ENCODE measurements at regions not wholly inside any gene's neighbourhood (a gene's known extent, or its start where the extent isn't known, plus 50 kb on each side); places are given as distances from the start of the nearest gene placed in this dataset.

DNA sequence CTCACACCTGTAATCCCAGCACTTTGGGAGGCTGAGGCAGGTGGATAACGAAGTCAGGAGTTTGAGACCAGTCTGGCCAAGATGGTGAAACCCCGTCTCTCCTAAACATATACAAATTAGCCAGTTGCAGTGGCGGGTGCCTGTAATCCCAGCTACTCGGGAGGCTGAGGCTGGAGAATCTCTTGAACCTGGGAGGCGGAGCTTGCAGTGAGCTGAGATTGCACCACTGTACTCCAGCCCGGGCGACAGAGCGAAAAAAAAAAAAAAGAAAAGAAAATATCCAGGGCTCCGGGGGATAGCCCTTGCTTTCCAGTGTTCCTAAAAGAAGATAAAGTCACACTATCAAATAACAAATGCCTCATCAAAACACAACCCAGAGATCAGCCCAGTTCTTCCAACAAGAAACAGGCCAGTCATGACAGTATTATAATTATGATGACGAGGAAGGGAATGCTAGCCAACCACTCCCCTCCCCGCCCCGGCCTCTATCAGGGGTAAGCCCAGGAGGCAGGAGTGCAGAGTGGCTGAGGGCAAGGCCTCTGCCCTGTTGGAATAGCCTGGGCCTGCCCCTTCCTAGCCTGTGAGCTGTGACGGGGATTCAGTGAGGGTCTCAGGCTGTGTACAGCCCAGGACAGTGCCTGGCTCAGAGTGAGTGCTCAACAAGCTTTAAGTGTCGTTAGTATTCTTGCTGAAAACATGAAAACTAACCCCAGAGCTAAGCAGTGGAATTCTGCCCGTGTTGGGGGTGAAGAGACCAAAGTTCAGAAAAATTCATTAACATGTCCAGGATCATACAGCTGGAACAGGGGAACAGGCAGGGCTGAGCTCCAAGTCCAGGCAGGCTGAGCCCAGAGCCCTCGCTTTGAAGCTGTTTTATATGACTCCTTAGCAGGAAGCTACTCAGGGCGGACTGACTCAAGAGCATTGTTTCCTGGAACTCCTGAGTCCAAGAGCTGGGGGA is 54.3 kb downstream of the FAM241B start:
- DNase-seq (ENCODE audit: low spot score) = no peak
- TF ChIP-seq, protein P1, sequence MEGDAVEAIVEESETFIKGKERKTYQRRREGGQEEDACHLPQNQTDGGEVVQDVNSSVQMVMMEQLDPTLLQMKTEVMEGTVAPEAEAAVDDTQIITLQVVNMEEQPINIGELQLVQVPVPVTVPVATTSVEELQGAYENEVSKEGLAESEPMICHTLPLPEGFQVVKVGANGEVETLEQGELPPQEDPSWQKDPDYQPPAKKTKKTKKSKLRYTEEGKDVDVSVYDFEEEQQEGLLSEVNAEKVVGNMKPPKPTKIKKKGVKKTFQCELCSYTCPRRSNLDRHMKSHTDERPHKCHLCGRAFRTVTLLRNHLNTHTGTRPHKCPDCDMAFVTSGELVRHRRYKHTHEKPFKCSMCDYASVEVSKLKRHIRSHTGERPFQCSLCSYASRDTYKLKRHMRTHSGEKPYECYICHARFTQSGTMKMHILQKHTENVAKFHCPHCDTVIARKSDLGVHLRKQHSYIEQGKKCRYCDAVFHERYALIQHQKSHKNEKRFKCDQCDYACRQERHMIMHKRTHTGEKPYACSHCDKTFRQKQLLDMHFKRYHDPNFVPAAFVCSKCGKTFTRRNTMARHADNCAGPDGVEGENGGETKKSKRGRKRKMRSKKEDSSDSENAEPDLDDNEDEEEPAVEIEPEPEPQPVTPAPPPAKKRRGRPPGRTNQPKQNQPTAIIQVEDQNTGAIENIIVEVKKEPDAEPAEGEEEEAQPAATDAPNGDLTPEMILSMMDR (IDR thresholded peaks at IDR 0.05; ENCODE audit: extremely low read depth, missing control alignments) = no peak

DNA sequence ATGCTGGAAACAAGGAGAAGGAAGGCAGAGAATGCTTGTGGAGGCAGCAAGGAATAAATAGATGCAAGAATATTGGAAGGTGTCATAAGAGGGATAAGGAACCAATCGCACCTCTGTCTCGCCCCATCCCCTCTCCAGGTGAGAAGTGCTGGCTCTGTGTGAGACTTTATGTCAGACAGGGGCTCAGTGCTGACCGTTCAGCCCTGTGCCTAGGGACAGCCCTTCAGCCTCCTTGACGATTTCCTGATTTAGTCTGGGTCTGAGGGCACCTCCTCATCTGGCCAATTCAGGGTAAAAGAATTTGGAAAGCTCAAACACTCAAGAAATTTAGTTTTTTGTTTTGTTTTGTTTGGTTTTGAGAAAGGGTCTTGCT is 54.9 kb downstream of the FAM241B start:
- TF ChIP-seq, protein P1 (IDR thresholded peaks at IDR 0.05; ENCODE audit: extremely low read depth, missing control alignments) = no peak
- DNase-seq (ENCODE audit: low spot score) = no peak

DNA sequence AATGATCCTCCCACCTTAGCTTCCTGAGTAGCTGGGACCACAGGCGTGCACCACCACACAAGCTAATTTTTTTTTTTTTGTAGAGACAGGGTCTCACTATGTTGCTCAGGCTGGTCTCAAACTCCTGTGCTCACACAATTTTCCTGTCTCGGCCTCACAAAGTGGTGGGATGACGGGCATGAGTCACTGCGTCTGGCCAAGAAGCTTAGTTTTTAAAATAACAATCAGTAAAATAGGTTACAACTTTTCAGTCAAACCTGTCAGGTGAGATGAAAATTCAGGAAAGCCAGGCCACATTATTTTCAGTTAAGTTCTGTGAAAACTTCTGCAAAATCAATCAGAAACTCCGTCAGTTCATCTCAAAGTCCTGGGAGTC is 55.4 kb downstream of the FAM241B start:
- TF ChIP-seq, protein P1 (IDR thresholded peaks at IDR 0.05; ENCODE audit: extremely low read depth, missing control alignments) = no peak
- no peak for DNase-seq (ENCODE audit: low spot score)

DNA sequence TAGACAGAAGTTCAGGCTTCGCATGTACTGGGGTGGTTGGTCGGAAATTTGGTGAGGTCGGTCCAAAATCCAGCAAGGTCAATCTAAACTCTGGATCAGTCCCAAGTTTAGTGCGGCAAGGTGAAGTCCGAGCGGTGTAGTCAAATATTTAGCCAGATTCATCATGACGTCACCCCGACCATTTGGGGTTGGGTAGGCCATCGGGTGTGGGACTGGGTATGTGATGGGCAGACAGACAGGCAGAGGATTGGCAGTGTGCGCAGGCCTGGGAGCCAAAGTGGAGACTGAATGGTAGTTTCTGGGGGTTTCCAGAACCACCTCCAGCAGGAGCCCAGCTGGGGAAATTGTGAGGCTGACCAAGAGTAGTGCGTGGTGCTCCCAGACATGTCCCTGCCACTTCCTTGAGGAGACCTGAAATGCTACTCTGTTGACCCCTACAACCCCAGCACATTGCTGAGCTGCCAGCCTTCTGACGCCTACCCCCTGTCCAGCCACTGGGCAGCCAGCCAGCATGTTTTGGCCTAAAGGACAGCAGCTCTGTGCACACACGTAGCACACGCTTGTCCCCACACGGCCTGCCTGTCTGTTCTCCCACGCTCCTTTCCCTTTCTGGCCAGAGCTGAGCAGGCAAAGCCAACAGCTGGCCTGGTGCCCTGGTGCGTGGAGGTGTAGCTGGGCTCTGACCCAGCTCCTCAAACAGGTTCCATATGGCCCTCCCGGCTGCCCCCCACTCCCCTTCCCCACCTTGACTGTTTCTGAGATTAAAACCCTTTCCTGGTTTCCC is 55.9 kb downstream of the FAM241B start:
- DNase-seq (ENCODE audit: low spot score) = no peak
- TF ChIP-seq, protein P1 (IDR thresholded peaks at IDR 0.05; ENCODE audit: extremely low read depth, missing control alignments) = no peak

DNA sequence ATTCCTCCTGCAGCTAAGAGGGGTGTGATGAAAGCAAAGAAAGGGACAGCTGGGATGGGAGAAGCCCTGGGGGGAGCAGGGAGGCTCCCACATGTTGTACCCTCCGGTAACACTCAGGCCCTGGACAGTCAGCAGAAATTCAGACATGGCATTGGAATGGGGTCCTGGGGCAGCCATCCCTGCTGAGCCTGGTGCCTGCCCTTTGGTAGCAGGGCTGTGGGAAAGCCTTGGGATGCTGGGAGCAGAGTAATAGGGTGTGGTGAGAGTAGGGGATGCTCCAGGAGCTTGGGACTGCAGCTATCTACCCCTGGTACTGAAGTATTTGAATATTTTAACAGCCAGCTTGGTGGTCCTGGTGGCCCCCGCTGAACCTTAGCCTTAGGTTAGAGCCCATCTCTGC is 56.8 kb downstream of the FAM241B start:
- DNase-seq (ENCODE audit: low spot score) = no peak
- TF ChIP-seq, protein P1 (IDR thresholded peaks at IDR 0.05; ENCODE audit: extremely low read depth, missing control alignments) = no peak

DNA sequence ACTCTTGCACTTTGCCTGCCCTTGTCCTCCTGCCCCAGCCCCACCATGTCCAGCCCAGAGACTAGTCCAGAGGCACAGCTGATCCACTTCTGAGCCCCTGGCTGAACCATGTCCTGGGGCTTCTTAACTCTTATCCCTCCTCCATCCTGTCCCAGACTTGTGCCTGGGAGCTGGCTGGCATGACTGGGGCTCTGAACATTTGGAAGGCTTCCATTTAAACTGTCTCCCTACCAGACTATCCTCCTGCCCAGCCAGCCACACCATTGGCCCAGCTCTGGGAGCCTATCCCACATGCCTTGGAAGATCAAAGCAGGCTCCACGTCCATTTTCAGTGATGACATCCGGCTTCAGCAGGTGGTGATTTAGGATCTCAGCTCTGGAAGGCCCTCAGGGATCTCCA is 57.4 kb downstream of the FAM241B start:
- TF ChIP-seq, protein P1 (IDR thresholded peaks at IDR 0.05; ENCODE audit: extremely low read depth, missing control alignments) = no peak
- DNase-seq (ENCODE audit: low spot score) = no peak

DNA sequence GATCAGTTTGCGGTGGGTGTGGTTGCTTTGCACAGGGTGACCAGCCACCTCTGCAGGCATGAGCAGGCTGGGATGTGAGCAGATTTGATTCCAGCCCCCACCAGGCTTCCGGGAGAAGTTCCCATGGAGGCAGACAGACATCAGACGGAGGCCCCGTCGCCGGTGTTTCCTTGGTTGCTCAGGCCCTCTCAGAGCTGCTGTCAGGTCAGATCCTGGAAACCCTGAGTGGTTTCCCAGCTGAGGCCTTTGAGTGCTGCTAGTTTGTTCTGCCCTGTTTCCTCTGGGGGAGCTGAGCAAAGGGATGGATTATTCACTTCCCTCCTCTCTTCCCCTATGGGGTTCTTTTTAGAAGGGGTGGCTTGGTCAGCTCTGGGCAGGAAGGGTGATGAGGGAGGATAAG is 62.2 kb downstream of the FAM241B start:
- TF ChIP-seq, protein P1 (IDR thresholded peaks at IDR 0.05; ENCODE audit: extremely low read depth, missing control alignments) = no peak
- no peak for DNase-seq (ENCODE audit: low spot score)

Measured in GM20000 (cell line).